ENCODE measurements at regions not wholly inside any gene's neighbourhood (a gene's known extent, or its start where the extent isn't known, plus 50 kb on each side); places are given as distances from the start of the nearest gene placed in this dataset.
A peak's percentile ranks its signal among the peaks of the same experiment; 100 is the strongest.

DNA sequence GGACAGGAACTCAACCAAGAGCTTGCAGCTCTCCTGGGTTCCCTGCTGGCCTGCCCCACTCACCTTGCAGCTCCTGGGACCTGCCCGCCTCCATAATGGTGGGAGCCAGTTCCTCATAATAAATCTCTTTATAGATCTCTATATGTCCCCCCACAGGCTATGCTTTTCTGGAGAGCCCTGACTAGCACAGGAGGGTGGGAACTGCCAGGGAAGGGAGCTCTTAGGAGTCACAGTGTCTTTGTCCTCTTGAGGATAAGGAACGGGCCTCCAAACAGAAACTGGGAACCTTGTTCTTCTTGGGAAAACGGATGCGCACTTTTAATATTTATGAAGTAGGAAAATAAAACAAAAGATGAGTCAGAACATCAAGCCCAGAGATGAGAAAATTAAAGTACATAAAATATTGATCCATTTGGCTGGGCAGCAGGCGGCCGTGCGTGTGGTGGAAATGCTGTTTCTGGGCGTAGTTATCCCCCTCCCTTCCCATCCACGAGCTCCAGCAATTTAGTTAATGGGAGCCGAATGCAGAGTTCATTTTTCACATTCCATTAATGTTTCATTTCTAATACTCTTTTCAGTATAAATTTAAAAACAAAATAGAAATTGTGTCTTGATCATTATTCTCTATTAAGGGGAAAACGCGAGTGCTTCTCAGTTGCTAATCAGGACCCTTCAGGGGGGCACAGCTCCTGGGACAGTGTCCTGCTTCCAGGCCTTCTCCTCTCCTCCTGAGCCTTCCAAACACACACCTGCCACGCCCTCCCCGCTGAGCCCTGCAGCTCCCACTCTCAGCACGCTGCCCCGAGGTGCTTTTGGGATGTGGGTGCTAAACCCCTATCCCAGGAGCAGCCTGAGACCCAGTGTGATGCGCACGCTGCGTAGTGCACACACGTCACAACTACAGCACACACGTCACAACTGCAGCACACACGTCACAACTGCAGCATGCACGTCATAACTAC, 323.3 kb upstream of the AJAP1 start:
- no peak for DNase-seq

- DNase-seq = no peak
Observed at GRCh38 chr1:4331767-4332163, 322.6 kb upstream of the AJAP1 start.

GRCh38 chr1:4336507-4336906, 317.9 kb upstream of the AJAP1 start:
- no peak for DNase-seq

DNA sequence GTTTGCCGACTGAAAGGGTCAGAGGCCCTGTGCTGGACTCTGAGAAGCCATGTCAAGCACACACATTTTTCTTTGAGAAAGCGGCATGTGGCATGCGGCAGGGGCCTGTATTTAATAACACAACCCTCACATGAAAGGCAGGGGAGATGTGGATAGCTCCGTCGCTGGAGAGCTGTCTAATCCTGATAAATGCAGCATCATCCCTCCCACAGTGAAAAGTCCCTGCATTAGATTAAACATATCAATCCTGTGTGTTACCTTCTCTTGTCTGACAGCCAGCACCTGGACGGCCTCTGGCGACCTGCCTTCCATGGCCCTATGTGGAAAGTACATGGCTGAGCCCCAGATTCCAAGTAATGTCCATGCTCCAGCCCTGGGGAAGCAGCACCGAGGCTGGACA, 313.0 kb upstream of the AJAP1 start:
- no peak for DNase-seq

- DNase-seq = no peak
Observed at GRCh38 chr1:4344065-4344732, 310.2 kb upstream of the AJAP1 start.

DNA sequence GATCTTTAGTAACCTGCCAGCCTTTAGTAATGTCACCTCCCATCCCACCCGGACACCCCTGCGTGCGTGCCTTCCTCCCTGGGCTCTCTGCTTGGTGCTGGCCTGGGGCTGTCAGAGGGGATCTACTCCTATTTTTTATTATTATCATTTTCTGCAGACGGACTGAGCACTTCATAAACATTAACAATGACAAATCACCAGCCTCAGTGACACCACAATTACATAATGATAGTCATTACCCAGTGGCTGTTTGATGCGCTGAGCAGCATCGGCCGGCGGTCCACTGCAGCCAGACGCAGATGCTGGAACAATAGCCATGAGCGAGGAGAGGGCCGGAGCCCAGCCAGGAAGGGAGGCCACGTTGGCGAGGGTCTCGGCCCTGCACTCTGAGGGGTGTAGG, 309.3 kb upstream of the AJAP1 start:
- no peak for DNase-seq

- no peak for DNase-seq
Observed at GRCh38 chr1:4346131-4346530, 308.3 kb upstream of the AJAP1 start.

GRCh38 chr1:4351453-4351852, 303.0 kb upstream of the AJAP1 start:
- no peak for DNase-seq

DNA sequence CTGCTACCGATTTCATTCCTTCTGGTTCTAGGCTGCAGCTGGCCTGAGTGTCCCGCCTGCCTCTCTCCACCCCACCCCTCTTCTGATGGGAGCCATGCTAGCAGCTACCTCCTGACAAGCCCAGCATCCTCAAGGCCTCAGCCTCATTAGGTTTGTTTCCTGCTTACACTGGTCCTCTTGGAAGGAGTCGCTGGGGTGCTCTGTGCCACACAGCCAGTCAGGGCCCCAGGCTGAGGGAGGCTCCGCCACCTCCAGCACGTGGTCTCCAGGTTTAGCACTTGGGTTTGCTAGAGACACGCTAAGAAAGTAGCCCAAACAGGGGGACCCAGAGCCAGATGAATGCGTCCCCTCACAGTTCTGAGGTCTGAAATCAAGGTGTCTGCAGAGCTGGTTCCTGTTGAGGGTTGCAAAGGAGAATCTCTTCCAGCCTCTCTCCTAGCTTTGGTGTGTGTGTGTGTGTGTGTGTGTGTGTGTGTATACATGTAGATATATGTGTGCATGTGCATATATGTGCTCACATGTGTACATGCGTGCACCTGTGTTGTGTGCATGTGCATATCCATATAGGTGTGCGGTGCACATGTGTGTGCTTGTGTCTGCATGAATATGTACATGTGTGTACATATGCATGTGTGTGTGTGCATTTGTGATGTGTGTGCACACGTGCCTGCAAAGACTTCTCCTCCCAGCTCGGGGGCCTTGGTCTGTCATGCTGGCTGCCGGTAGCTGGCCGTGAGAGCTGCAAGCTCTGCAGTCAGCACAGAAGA, 301.1 kb upstream of the AJAP1 start:
- DNase-seq = no peak

GRCh38 chr1:4355839-4356238, 298.6 kb upstream of the AJAP1 start:
- no peak for DNase-seq

DNA sequence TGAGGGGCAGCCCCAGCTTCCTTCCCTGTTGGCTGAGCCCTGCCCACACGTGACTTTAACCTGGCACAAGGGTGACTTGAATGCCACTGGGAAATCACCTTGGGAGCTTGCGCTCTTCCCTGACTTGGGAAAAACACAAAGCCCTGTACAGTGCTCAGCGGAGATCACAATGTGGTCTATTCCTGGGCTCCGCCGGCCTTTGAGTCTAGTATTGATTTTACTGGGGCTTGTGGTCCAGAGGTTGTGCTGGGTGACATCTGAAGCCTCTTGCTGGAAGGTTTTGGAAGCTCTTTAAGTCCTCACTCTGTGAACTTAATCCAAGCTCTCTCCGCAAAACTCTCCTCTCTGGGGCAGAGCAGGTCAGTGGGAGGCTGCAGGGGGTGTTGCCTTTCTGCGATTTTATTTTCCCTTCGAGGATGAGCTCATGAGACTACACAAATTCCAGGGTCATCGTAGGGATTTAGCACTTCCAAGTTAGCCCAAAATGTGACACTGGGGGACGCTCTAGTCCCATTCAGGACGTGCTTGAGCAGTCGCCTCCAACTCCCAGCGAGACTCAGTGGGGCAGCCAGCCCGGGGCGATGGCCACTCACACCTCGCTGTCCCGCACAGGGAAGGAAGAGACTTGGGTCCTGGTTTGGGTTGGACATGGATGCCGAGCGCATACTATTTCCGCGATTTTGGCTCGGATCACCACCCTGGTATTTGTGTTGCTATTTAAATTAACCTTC, 291.9 kb upstream of the AJAP1 start:
- DNase-seq = no peak

GRCh38 chr1:4366091-4366490, 288.3 kb upstream of the AJAP1 start:
- no peak for DNase-seq

- no peak for DNase-seq
Observed at GRCh38 chr1:4367230-4367777, 287.1 kb upstream of the AJAP1 start.

- DNase-seq = no peak
Observed at GRCh38 chr1:4369335-4369734, 285.1 kb upstream of the AJAP1 start.

GRCh38 chr1:4371849-4372248, 282.6 kb upstream of the AJAP1 start:
- no peak for DNase-seq

DNA sequence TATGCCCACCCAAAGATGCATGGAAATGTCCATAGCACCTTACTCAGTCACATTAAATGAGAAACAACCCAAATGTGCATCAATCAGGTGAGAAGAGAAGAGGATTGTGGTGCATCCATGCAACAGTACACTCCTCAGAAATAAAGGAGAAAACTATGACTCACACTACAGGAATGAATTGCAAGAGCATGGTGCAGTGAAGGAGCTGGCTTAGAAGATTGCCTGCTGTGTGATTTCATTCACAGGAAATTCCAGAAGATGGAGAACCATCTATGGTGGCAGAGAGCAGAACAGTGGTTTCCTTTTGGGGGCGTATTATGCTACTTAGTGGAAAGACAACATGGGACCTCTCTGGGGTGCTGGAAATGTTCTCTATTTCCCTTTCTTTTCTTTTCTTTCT, 278.6 kb upstream of the AJAP1 start:
- DNase-seq = no peak

DNA sequence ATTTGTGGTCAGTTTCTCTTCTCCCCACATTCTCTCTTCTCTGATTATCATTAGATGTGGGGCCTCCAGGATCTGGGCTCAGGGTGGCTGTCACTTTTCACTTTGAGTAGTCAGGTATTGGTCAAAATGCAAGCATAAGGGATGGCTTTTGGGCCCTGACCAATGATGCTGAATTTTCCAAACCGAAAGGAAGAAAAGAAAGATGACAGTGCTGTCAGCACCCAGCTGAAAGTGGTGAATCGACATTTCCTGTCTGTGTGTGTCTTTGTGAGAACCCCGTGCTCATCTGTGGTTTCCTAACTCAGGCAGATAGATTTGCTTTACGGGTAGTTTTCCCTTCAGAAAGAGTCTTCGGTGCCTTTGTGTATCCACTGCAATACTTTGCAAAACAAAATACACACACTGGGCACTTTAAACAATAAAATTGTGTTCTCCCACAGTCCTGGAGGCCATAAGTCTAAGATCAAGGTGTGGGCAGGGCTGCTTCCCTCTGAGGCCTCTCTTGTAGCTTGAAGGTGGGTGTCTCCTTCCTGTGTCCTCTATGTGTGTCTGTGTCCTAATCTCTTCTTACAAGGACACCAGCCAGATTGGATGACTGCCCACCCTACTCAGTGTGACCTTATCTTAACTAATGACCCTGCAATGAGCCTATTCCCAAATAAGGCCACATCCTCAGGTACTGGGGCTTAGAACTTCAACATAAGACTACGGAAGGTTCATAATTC, 274.8 kb upstream of the AJAP1 start:
- no peak for DNase-seq

DNA sequence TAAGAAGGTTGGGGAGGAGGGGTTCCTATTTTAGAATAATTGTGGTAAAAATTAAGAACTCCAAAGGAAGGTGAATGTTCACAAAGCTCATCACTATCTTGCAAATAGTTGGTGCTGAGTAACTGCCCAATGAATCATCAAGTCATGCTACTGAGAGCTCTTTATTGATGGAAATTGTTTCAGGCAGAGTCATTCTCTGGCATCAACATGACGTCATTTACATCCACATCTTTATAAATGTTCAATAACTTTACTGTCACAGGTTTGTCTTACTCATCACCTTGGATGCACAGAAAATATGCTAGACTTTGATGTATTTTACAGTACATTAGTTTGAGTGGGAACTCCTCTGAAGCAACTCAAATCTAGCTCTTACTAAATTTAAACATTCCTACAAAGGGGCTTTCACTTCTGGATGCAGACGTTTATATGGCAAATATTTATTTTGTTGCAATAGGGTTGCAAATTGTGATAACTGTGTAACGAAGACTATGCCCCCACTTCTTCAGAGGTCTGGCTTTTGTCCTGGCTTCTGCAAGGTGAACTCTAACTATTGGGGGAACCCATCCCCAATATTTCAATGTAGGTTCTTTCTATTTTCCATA, 273.7 kb upstream of the AJAP1 start:
- no peak for DNase-seq

DNA sequence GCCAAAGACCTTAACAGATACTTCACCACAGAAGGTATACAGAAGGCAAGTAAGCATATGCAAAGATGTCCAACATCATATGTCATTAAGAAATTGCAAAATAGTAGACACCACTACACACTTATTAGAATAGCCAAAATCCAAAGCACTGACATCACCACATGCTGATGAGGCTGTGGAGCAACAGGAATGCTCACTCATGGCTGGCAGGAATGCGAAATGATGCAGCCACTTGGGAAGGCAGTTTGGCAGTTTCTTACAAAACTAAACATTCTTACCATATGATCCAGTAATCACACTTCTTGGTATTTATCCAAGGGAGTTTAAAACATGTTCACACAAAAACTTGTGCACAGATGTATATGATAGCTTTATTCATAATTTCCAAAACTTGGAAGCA, 261.2 kb upstream of the AJAP1 start:
- DNase-seq = no peak

DNA sequence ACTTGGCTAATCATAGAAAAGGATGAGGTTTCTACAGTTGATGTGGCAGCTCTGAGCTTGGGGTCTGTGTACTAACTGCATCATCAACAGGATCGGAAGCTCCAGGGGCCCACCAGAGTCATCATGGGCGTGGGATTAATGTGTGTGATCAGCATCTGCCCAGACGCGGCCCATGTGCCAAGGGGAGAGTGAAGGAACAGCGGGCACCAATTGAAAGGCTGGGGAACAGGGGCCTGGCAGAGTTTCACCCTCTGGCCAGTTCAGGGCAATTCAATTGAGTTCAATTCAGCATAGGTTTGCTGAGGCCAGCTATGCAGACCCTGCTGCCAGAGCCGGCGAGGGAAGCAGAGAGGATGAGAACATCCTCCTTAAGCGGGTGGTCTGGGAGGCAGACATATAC, 260.0 kb upstream of the AJAP1 start:
- DNase-seq = peak; percentile 5

- no peak for DNase-seq
Observed at GRCh38 chr1:4395158-4395557, 259.3 kb upstream of the AJAP1 start.

All from midbrain (tissue), 1 donor.